NCI-H2107 treated with DMSO at 0.1 percent for 48 hours (cell line): ENCODE measurements at regions not wholly inside any gene's neighbourhood (a gene's known extent, or its start where the extent isn't known, plus 50 kb on each side); places are given as distances from the start of the nearest gene placed in this dataset.

Experiments used
- DNase-seq: peaks from one replicate; lab custom pipeline; 2025; ENCODE audit not compliant: unreplicated experiment; lab: John Stamatoyannopoulos, UW

GRCh38 chr2:145085612-145086011 is 565.7 kb upstream of the ZEB2 start:
- DNase-seq, result no peak

GRCh38 chr2:145080426-145080825 is 560.5 kb upstream of the ZEB2 start:
- no peak for DNase-seq

GRCh38 chr2:145079641-145080040 is 559.7 kb upstream of the ZEB2 start:
- DNase-seq, result no peak

GRCh38 chr2:145078923-145079322 is 559.0 kb upstream of the ZEB2 start:
- no peak for DNase-seq

GRCh38 chr2:145076085-145076484 is 556.2 kb upstream of the ZEB2 start:
- DNase-seq, result no peak

- no peak for DNase-seq
Observed at GRCh38 chr2:145075454-145076062, 555.6 kb upstream of the ZEB2 start.

GRCh38 chr2:145070703-145071102 is 550.8 kb upstream of the ZEB2 start:
- DNase-seq, result no peak

GRCh38 chr2:145068509-145068908 is 548.6 kb upstream of the ZEB2 start:
- DNase-seq, result no peak

- no peak for DNase-seq
Observed at GRCh38 chr2:145067549-145068030, 547.7 kb upstream of the ZEB2 start.

- no peak for DNase-seq
Observed at GRCh38 chr2:145066856-145067548, 547.1 kb upstream of the ZEB2 start.

GRCh38 chr2:145066151-145066661 is 546.3 kb upstream of the ZEB2 start:
- no peak for DNase-seq

GRCh38 chr2:145065342-145065741 is 545.4 kb upstream of the ZEB2 start:
- no peak for DNase-seq

- DNase-seq, result no peak
Observed at GRCh38 chr2:145064511-145064910, 544.6 kb upstream of the ZEB2 start.

GRCh38 chr2:145060876-145061275 is 541.0 kb upstream of the ZEB2 start:
- DNase-seq, result no peak

GRCh38 chr2:145059914-145060313 is 540.0 kb upstream of the ZEB2 start:
- no peak for DNase-seq

- DNase-seq, result no peak
Observed at GRCh38 chr2:145059343-145059742, 539.4 kb upstream of the ZEB2 start.

- no peak for DNase-seq
Observed at GRCh38 chr2:145058457-145058856, 538.5 kb upstream of the ZEB2 start.

GRCh38 chr2:145055651-145056050 is 535.7 kb upstream of the ZEB2 start:
- DNase-seq, result no peak

- DNase-seq, result no peak
Observed at GRCh38 chr2:145050134-145050533, 530.2 kb upstream of the ZEB2 start.

GRCh38 chr2:145049475-145049874 is 529.6 kb upstream of the ZEB2 start:
- no peak for DNase-seq

GRCh38 chr2:145047554-145047953 is 527.6 kb upstream of the ZEB2 start:
- DNase-seq, result no peak

- no peak for DNase-seq
Observed at GRCh38 chr2:145044491-145044890, 524.6 kb upstream of the ZEB2 start.
